Body of pancreas (tissue), 4 donors: ENCODE measurements at regions not wholly inside any gene's neighbourhood (a gene's known extent, or its start where the extent isn't known, plus 50 kb on each side); places are given as distances from the start of the nearest gene placed in this dataset.

ENCODE experiments used
- CTCF ChIP-seq, 7 experiments: fragments of 450-650 bp in 4 of 7; fragments of 200-600 bp in 3 of 7; sonication (generic) in 3 of 7; IDR thresholded peaks; one replicate each; pipeline ENCODE4 v1.5.1; 2016 to 2019; ENCODE audit warnings: antibody characterized with exemption in 7 of 7
- POLR2A ChIP-seq, 3 donors: fragments of 450-650 bp; IDR thresholded peaks; one replicate each; pipeline ENCODE4 v1.6.1; 2016; ENCODE audit warnings: antibody characterized with exemption in 3 of 3, mild to moderate bottlenecking in 2 of 3

- TF ChIP-seq POLR2A (IDR thresholded peaks at IDR 0.05) (no peak), CTCF (IDR thresholded peaks at IDR 0.05) (no peak)
Measured at GRCh38 chr4:11790230-11790629, 361.5 kb upstream of the HS3ST1 start.
